Liver (tissue), 8 donors: ENCODE measurements at regions not wholly inside any gene's neighbourhood (a gene's known extent, or its start where the extent isn't known, plus 50 kb on each side); places are given as distances from the start of the nearest gene placed in this dataset.

Source experiments
- DNase-seq: peaks from one replicate; pipeline ENCODE4 v3.0.0-alpha.2; 2017; ENCODE audit warnings: low spot score
- H3K27ac ChIP-seq, 2 donors: one replicate each; pipeline ENCODE4 v1.7.0; 2013; ENCODE audit warnings: inconsistent platforms in 2 of 2, low read length in 2 of 2, control low read depth in 1 of 2, low read depth in 1 of 2, mild to moderate bottlenecking in 1 of 2
- H3K27me3 ChIP-seq, 4 donors: one replicate each; pipeline versions ENCODE4 v1.6.1 to v1.7.0; 2013; ENCODE audit warnings: low read length in 3 of 4, inconsistent platforms in 1 of 4, mild to moderate bottlenecking in 1 of 4, moderate library complexity in 1 of 4; ENCODE audit not compliant: control insufficient read depth in 4 of 4, insufficient read depth in 4 of 4
- H3K36me3 ChIP-seq, 4 donors: one replicate each; pipeline versions ENCODE4 v1.6.1 to v1.7.0; 2013; ENCODE audit warnings: low read length in 3 of 4, mild to moderate bottlenecking in 3 of 4, low read depth in 1 of 4, moderate library complexity in 1 of 4; ENCODE audit not compliant: control insufficient read depth in 4 of 4, insufficient read depth in 3 of 4
- H3K4me1 ChIP-seq, 4 donors: one replicate each; pipeline versions ENCODE4 v1.6.1 to v1.7.0; 2013; ENCODE audit warnings: low read length in 3 of 4, mild to moderate bottlenecking in 3 of 4, moderate library complexity in 1 of 4; ENCODE audit not compliant: control insufficient read depth in 4 of 4, insufficient read depth in 4 of 4
- H3K4me3 ChIP-seq, 3 donors: one replicate each; pipeline versions ENCODE4 v1.6.1 to v1.7.0; 2013; ENCODE audit warnings: low read length in 3 of 3, control low read depth in 1 of 3, low read depth in 1 of 3, mild to moderate bottlenecking in 1 of 3
- H3K9ac ChIP-seq, 2 donors: one replicate each; pipeline ENCODE4 v1.7.0; 2013; ENCODE audit warnings: low read length in 2 of 2, mild to moderate bottlenecking in 2 of 2, moderate library complexity in 2 of 2, control low read depth in 1 of 2, low read depth in 1 of 2
- H3K9me3 ChIP-seq, 4 donors: one replicate each; pipeline versions ENCODE4 v1.6.1 to v1.7.0; 2013; ENCODE audit warnings: low read length in 3 of 4; ENCODE audit not compliant: control insufficient read depth in 4 of 4
- ATF3 ChIP-seq: IDR thresholded peaks from 2 replicates; pipeline ENCODE4 v1.6.1; 2016; ENCODE audit warnings: antibody characterized with exemption
- CTCF ChIP-seq: fragments of 150-350 bp; IDR thresholded peaks from 2 replicates; pipeline ENCODE4 v1.5.1; 2017; ENCODE audit warnings: improper control_type of control experiment, low read depth, low read length; ENCODE audit not compliant: missing input control
- EGR1 ChIP-seq, 2 donors: IDR thresholded peaks; 2 replicates each; pipeline ENCODE4 v1.6.1; 2016 to 2018; ENCODE audit warnings: antibody characterized with exemption in 2 of 2, low read depth in 2 of 2
- FOXA1 ChIP-seq: IDR thresholded peaks from 2 replicates; pipeline ENCODE4 v1.6.1; 2016; ENCODE audit warnings: antibody characterized with exemption
- FOXA2 ChIP-seq: IDR thresholded peaks from 2 replicates; pipeline ENCODE4 v1.6.1; 2016; ENCODE audit warnings: antibody characterized with exemption
- GABPA ChIP-seq, 2 donors: IDR thresholded peaks in 1 of 2; conservative IDR thresholded peaks in 1 of 2; 2 replicates each; pipeline ENCODE4 v1.6.1; 2016; ENCODE audit warnings: antibody characterized with exemption in 2 of 2, mild to moderate bottlenecking in 1 of 2, moderate library complexity in 1 of 2
- HNF4A ChIP-seq, 2 donors: conservative IDR thresholded peaks; 2 replicates each; pipeline ENCODE4 v1.6.1; 2016; ENCODE audit warnings: antibody characterized with exemption in 2 of 2, mild to moderate bottlenecking in 2 of 2
- HNF4G ChIP-seq: IDR thresholded peaks from 2 replicates; pipeline ENCODE4 v1.6.1; 2016; ENCODE audit warnings: antibody characterized with exemption
- JUND ChIP-seq, 2 donors: IDR thresholded peaks; 2 replicates each; pipeline ENCODE4 v1.6.1; 2016; ENCODE audit warnings: antibody characterized with exemption in 2 of 2
- MAX ChIP-seq: IDR thresholded peaks from 2 replicates; pipeline ENCODE4 v1.6.1; 2016; ENCODE audit warnings: antibody characterized with exemption
- NR2F2 ChIP-seq: IDR thresholded peaks from 2 replicates; pipeline ENCODE4 v1.6.1; 2016; ENCODE audit warnings: antibody characterized with exemption
- RAD21 ChIP-seq, 2 donors: IDR thresholded peaks; 2 replicates each; pipeline ENCODE4 v1.6.1; 2016; ENCODE audit warnings: antibody characterized with exemption in 2 of 2, mild to moderate bottlenecking in 2 of 2
- RXRA ChIP-seq, 2 donors: IDR thresholded peaks; 2 replicates each; pipeline ENCODE4 v1.6.1; 2017 to 2018; ENCODE audit warnings: antibody characterized with exemption in 2 of 2, mild to moderate bottlenecking in 1 of 2
- SP1 ChIP-seq: IDR thresholded peaks from 2 replicates; pipeline ENCODE4 v1.6.1; 2018; ENCODE audit warnings: antibody characterized with exemption, mild to moderate bottlenecking
- TAF1 ChIP-seq: conservative IDR thresholded peaks from 2 replicates; pipeline ENCODE4 v1.6.1; 2016; ENCODE audit warnings: antibody characterized with exemption, mild to moderate bottlenecking
- ZBTB33 ChIP-seq: IDR thresholded peaks from 2 replicates; pipeline ENCODE4 v1.6.1; 2016; ENCODE audit warnings: antibody characterized with exemption
- WGBS: extraction: QIAGEN DNeasy Blood & Tissue Kit; methylation state at CpG from one replicate; pipeline ENCODE4 v1.1.7; 2013; 5-methylcytosine and 5-hydroxymethylcytosine counted together
- donor health status: healthy.
- donor health status: healthy.
- donor health status: healthy.
- donor health status: healthy.
- donor health status: healthy.

GRCh38 chr16:56012482-56012811, 137.3 kb upstream of the CES5A start:
- Histone ChIP-seq H3K4me3 (no peak overlapping the region), H3K9ac (no peak overlapping the region), H3K9me3 (no peaks in the 10 kb centered on the region), H3K27ac (no peak overlapping the region), H3K4me1 (no peaks in the 10 kb centered on the region), H3K27me3 (no peaks in the 10 kb centered on the region), H3K36me3 (no peaks in the 10 kb centered on the region)
- 53% methylated on average over 3 of the region's 3 CpGs for WGBS
- TF ChIP-seq JUND (IDR thresholded peaks at IDR 0.05) (no peak), TAF1 (no peak), NR2F2 (no peak), CTCF (no peak), HNF4G (no peak), RXRA (IDR thresholded peaks at IDR 0.05) (no peak), RAD21 (IDR thresholded peaks at IDR 0.05) (no peak), FOXA2 (no peak), SP1 (no peak), FOXA1 (no peak), GABPA (IDR thresholded peaks at IDR 0.05 in 1 of 2, conservative IDR thresholded peaks at IDR 0.05 in 1 of 2) (no peak)
- DNase-seq, result no peak

- no peak overlapping the region for H3K9ac ChIP-seq
- H3K4me3 ChIP-seq, result no peak overlapping the region
- 34% methylated on average over 3 of the region's 3 CpGs for WGBS
- no peaks in the 10 kb centered on the region for H3K36me3 ChIP-seq
- no peak for DNase-seq
- no peaks in the 10 kb centered on the region for H3K27me3 ChIP-seq
- TF ChIP-seq RXRA (IDR thresholded peaks at IDR 0.05) (no peak), TAF1 (no peak), HNF4A (conservative IDR thresholded peaks at IDR 0.05) (no peak), FOXA2 (no peak), MAX (no peak), ZBTB33 (no peak), ATF3 (no peak), EGR1 (IDR thresholded peaks at IDR 0.05; ENCODE audit: low read depth in 2 of 2) (no peak), RAD21 (IDR thresholded peaks at IDR 0.05) (no peak), SP1 (no peak)
- no peak overlapping the region for H3K27ac ChIP-seq
- no peaks in the 10 kb centered on the region for H3K9me3 ChIP-seq
- H3K4me1 ChIP-seq, result no peaks in the 10 kb centered on the region
Measured at GRCh38 chr16:56011808-56012481, 136.8 kb upstream of the CES5A start.
